ENCODE measurements at regions not wholly inside any gene's neighbourhood (a gene's known extent, or its start where the extent isn't known, plus 50 kb on each side); places are given as distances from the start of the nearest gene placed in this dataset.

- TF ChIP-seq CTCF (IDR thresholded peaks at IDR 0.05; ENCODE audit: low read depth, low read length) (no peak), EZH2phosphoT487 (IDR thresholded peaks at IDR 0.05; ENCODE audit: low read depth) (no peak)
These were observed 91.2 kb upstream of the NGF start for GRCh38 chr1:115429241-115429640.
